ENCODE measurements at regions not wholly inside any gene's neighbourhood (a gene's known extent, or its start where the extent isn't known, plus 50 kb on each side); places are given as distances from the start of the nearest gene placed in this dataset.

- no peak for DNase-seq
- H3K36me3 ChIP-seq (replicated peaks; ENCODE audit: control insufficient read depth, insufficient read depth, low read length), result no peaks in the 10 kb centered on the region
- H3K4me3 ChIP-seq (ENCODE audit: insufficient read depth, low read depth, low read length), result no peak overlapping the region
- H3K27me3 ChIP-seq (ENCODE audit: control insufficient read depth, insufficient read depth, low read length), result no peaks in the 10 kb centered on the region
Observed at GRCh38 chr5:145708169-145708568, 127.0 kb downstream of the PRELID2 start.

GRCh38 chr5:145704724-145705123 lies 130.4 kb downstream of the PRELID2 start:
- no peaks in the 10 kb centered on the region for H3K36me3 ChIP-seq (replicated peaks; ENCODE audit: control insufficient read depth, insufficient read depth, low read length)
- H3K27me3 ChIP-seq (ENCODE audit: control insufficient read depth, insufficient read depth, low read length), result no peaks in the 10 kb centered on the region
- H3K4me3 ChIP-seq (ENCODE audit: insufficient read depth, low read depth, low read length), result no peak overlapping the region
- no peak for DNase-seq

- no peak for DNase-seq
- no peak overlapping the region for H3K4me3 ChIP-seq (ENCODE audit: insufficient read depth, low read depth, low read length)
- H3K27me3 ChIP-seq (ENCODE audit: control insufficient read depth, insufficient read depth, low read length), result no peaks in the 10 kb centered on the region
- H3K36me3 ChIP-seq (replicated peaks; ENCODE audit: control insufficient read depth, insufficient read depth, low read length), result no peaks in the 10 kb centered on the region
Observed at GRCh38 chr5:145703856-145704255, 131.3 kb downstream of the PRELID2 start.

- Histone ChIP-seq H3K27me3 (ENCODE audit: control insufficient read depth, insufficient read depth, low read length) (no peaks in the 10 kb centered on the region), H3K36me3 (replicated peaks; ENCODE audit: control insufficient read depth, insufficient read depth, low read length) (no peaks in the 10 kb centered on the region), H3K4me3 (ENCODE audit: insufficient read depth, low read depth, low read length) (no peak overlapping the region)
- DNase-seq, result no peak
Observed at GRCh38 chr5:145701404-145701803, 133.7 kb downstream of the PRELID2 start.

- H3K36me3 ChIP-seq (replicated peaks; ENCODE audit: control insufficient read depth, insufficient read depth, low read length), result no peaks in the 10 kb centered on the region
- no peaks in the 10 kb centered on the region for H3K27me3 ChIP-seq (ENCODE audit: control insufficient read depth, insufficient read depth, low read length)
- no peak for DNase-seq
- H3K4me3 ChIP-seq (ENCODE audit: insufficient read depth, low read depth, low read length), result no peak overlapping the region
Observed at GRCh38 chr5:145699846-145700245, 135.3 kb downstream of the PRELID2 start.

- Histone ChIP-seq H3K36me3 (replicated peaks; ENCODE audit: control insufficient read depth, insufficient read depth, low read length) (no peaks in the 10 kb centered on the region), H3K4me3 (ENCODE audit: insufficient read depth, low read depth, low read length) (no peak overlapping the region), H3K27me3 (ENCODE audit: control insufficient read depth, insufficient read depth, low read length) (no peaks in the 10 kb centered on the region)
- peak; percentile 2 for DNase-seq
Observed at GRCh38 chr5:145697251-145697990, 137.7 kb downstream of the PRELID2 start.

- no peaks in the 10 kb centered on the region for H3K27me3 ChIP-seq (ENCODE audit: control insufficient read depth, insufficient read depth, low read length)
- no peak for DNase-seq
- no peaks in the 10 kb centered on the region for H3K36me3 ChIP-seq (replicated peaks; ENCODE audit: control insufficient read depth, insufficient read depth, low read length)
- H3K4me3 ChIP-seq (ENCODE audit: insufficient read depth, low read depth, low read length), result no peak overlapping the region
Observed at GRCh38 chr5:145689235-145689634, 145.9 kb downstream of the PRELID2 start.

- no peak overlapping the region for H3K4me3 ChIP-seq (ENCODE audit: insufficient read depth, low read depth, low read length)
- no peaks in the 10 kb centered on the region for H3K36me3 ChIP-seq (replicated peaks; ENCODE audit: control insufficient read depth, insufficient read depth, low read length)
- DNase-seq, result no peak
- H3K27me3 ChIP-seq (ENCODE audit: control insufficient read depth, insufficient read depth, low read length), result no peaks in the 10 kb centered on the region
Observed at GRCh38 chr5:145687943-145688342, 147.2 kb downstream of the PRELID2 start.

GRCh38 chr5:145685417-145685816 lies 149.7 kb downstream of the PRELID2 start:
- Histone ChIP-seq H3K36me3 (replicated peaks; ENCODE audit: control insufficient read depth, insufficient read depth, low read length) (no peaks in the 10 kb centered on the region), H3K27me3 (ENCODE audit: control insufficient read depth, insufficient read depth, low read length) (no peaks in the 10 kb centered on the region), H3K4me3 (ENCODE audit: insufficient read depth, low read depth, low read length) (no peak overlapping the region)
- no peak for DNase-seq

GRCh38 chr5:145683431-145683830 lies 151.7 kb downstream of the PRELID2 start:
- no peak for DNase-seq
- H3K27me3 ChIP-seq (ENCODE audit: control insufficient read depth, insufficient read depth, low read length), result no peaks in the 10 kb centered on the region
- no peak overlapping the region for H3K4me3 ChIP-seq (ENCODE audit: insufficient read depth, low read depth, low read length)
- no peaks in the 10 kb centered on the region for H3K36me3 ChIP-seq (replicated peaks; ENCODE audit: control insufficient read depth, insufficient read depth, low read length)

- H3K27me3 ChIP-seq (ENCODE audit: control insufficient read depth, insufficient read depth, low read length), result no peaks in the 10 kb centered on the region
- no peak for DNase-seq
- H3K4me3 ChIP-seq (ENCODE audit: insufficient read depth, low read depth, low read length), result no peak overlapping the region
- H3K36me3 ChIP-seq (replicated peaks; ENCODE audit: control insufficient read depth, insufficient read depth, low read length), result no peaks in the 10 kb centered on the region
Observed at GRCh38 chr5:145682197-145682899, 152.8 kb downstream of the PRELID2 start.

GRCh38 chr5:145681686-145682085 lies 153.5 kb downstream of the PRELID2 start:
- no peak overlapping the region for H3K4me3 ChIP-seq (ENCODE audit: insufficient read depth, low read depth, low read length)
- DNase-seq, result peak; percentile 17
- no peaks in the 10 kb centered on the region for H3K27me3 ChIP-seq (ENCODE audit: control insufficient read depth, insufficient read depth, low read length)
- no peaks in the 10 kb centered on the region for H3K36me3 ChIP-seq (replicated peaks; ENCODE audit: control insufficient read depth, insufficient read depth, low read length)

- Histone ChIP-seq H3K4me3 (ENCODE audit: insufficient read depth, low read depth, low read length) (no peak overlapping the region), H3K27me3 (ENCODE audit: control insufficient read depth, insufficient read depth, low read length) (no peaks in the 10 kb centered on the region), H3K36me3 (replicated peaks; ENCODE audit: control insufficient read depth, insufficient read depth, low read length) (no peaks in the 10 kb centered on the region)
- no peak for DNase-seq
Observed at GRCh38 chr5:145681216-145681615, 153.9 kb downstream of the PRELID2 start.

- no peak for DNase-seq
- H3K36me3 ChIP-seq (replicated peaks; ENCODE audit: control insufficient read depth, insufficient read depth, low read length), result no peaks in the 10 kb centered on the region
- no peaks in the 10 kb centered on the region for H3K27me3 ChIP-seq (ENCODE audit: control insufficient read depth, insufficient read depth, low read length)
- no peak overlapping the region for H3K4me3 ChIP-seq (ENCODE audit: insufficient read depth, low read depth, low read length)
Observed at GRCh38 chr5:145680767-145681166, 154.4 kb downstream of the PRELID2 start.

- Histone ChIP-seq H3K4me3 (ENCODE audit: insufficient read depth, low read depth, low read length) (no peak overlapping the region), H3K36me3 (replicated peaks; ENCODE audit: control insufficient read depth, insufficient read depth, low read length) (no peaks in the 10 kb centered on the region), H3K27me3 (ENCODE audit: control insufficient read depth, insufficient read depth, low read length) (no peaks in the 10 kb centered on the region)
- peak; percentile 20 for DNase-seq
Observed at GRCh38 chr5:145680169-145680568, 155.0 kb downstream of the PRELID2 start.
